ENCODE measurements at regions not wholly inside any gene's neighbourhood (a gene's known extent, or its start where the extent isn't known, plus 50 kb on each side); places are given as distances from the start of the nearest gene placed in this dataset.

GRCh38 chrY:8437510-8437909, 899.8 kb upstream of the TSPY4 start:
- Histone ChIP-seq H3K9ac (ENCODE audit: insufficient read depth, low read depth, low read length) (no peak overlapping the region), H3K27me3 (ENCODE audit: control insufficient read depth in 1 of 2, insufficient read depth in 2 of 2, low read length in 2 of 2) (no peaks in the 10 kb centered on the region), H3K4me1 (ENCODE audit: insufficient read depth, low read length) (no peaks in the 10 kb centered on the region), H3K4me3 (replicated peaks in 1 of 3; ENCODE audit: insufficient read depth in 1 of 3, low read depth in 2 of 3, low read length in 3 of 3) (no peak overlapping the region), H2AFZ (ENCODE audit: low read length) (no peak overlapping the region), H3K4me2 (ENCODE audit: low read depth, low read length) (no peak overlapping the region), H3K36me3 (replicated peaks in 1 of 2; ENCODE audit: control insufficient read depth in 1 of 2, insufficient read depth in 2 of 2, low read length in 2 of 2) (no peaks in the 10 kb centered on the region), H4K20me1 (ENCODE audit: insufficient read depth, low read length) (no peaks in the 10 kb centered on the region), H3K27ac (ENCODE audit: extremely low read length, insufficient read depth, low read length) (no peak overlapping the region), H3K79me2 (ENCODE audit: insufficient read depth, low read length) (no peaks in the 10 kb centered on the region), H3K9me3 (ENCODE audit: low read length) (peaks cover 57% of the 10 kb centered on the region)
- ATAC-seq (no peak), FAIRE-seq (no peak), DNase-seq (ENCODE audit: low spot score) (no peak)
- no TSS peak for BruUV-seq (replicated peaks)
- in situ Hi-C loops (cut with HindIII; ENCODE audit: extremely low pct_ligation_motif_present, low pct_unique_long_range_greater_than_20kb) (no loop called here), intact Hi-C loops (cut with micrococcal nuclease; ENCODE audit: unreplicated experiment) (no loop called here)
- WGBS (ENCODE audit: low lambda C conversion rate), result no CpG with 5 or more reads among the region's 3 CpGs
- ChIA-PET CTCF (ENCODE audit: low intra/inter-chr PET ratio, low total read pairs) (no interaction called here), POLR2A (no interaction called here)
- TF ChIP-seq TRAFD1 (CRISPR knock-in tag; IDR thresholded peaks at IDR 0.05; ENCODE audit: borderline replicate concordance), result no peak
- no peak for TF ChIP-seq KLF6 (CRISPR knock-in tag; IDR thresholded peaks at IDR 0.05)
- TF ChIP-seq ZNF414 (CRISPR knock-in tag; IDR thresholded peaks at IDR 0.05), result no peak
- no peak for TF ChIP-seq ZSCAN5A (CRISPR knock-in tag; IDR thresholded peaks at IDR 0.05; ENCODE audit: borderline replicate concordance)
- no peak for TF ChIP-seq CCAR2 (optimal IDR thresholded peaks at IDR 0.05; ENCODE audit: low read depth, low read length)
- no peak for TF ChIP-seq HHEX (CRISPR knock-in tag; IDR thresholded peaks at IDR 0.05)
- TF ChIP-seq RBM39 (IDR thresholded peaks at IDR 0.05; ENCODE audit: low read depth, low read length, poor library complexity, severe bottlenecking), result no peak
- TF ChIP-seq PHF5A (CRISPR knock-in tag; IDR thresholded peaks at IDR 0.05; ENCODE audit: low read depth, unreplicated experiment), result no peak
- TF ChIP-seq, protein P1, sequence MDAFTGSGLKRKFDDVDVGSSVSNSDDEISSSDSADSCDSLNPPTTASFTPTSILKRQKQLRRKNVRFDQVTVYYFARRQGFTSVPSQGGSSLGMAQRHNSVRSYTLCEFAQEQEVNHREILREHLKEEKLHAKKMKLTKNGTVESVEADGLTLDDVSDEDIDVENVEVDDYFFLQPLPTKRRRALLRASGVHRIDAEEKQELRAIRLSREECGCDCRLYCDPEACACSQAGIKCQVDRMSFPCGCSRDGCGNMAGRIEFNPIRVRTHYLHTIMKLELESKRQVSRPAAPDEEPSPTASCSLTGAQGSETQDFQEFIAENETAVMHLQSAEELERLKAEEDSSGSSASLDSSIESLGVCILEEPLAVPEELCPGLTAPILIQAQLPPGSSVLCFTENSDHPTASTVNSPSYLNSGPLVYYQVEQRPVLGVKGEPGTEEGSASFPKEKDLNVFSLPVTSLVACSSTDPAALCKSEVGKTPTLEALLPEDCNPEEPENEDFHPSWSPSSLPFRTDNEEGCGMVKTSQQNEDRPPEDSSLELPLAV (CRISPR knock-in tag; conservative IDR thresholded peaks at IDR 0.05; ENCODE audit: low read depth), result no peak
- TF ChIP-seq ZNF451 (CRISPR knock-in tag; IDR thresholded peaks at IDR 0.05), result no peak

Measured in HepG2 (cell line).